ENCODE measurements at regions not wholly inside any gene's neighbourhood (a gene's known extent, or its start where the extent isn't known, plus 50 kb on each side); places are given as distances from the start of the nearest gene placed in this dataset.

DNA sequence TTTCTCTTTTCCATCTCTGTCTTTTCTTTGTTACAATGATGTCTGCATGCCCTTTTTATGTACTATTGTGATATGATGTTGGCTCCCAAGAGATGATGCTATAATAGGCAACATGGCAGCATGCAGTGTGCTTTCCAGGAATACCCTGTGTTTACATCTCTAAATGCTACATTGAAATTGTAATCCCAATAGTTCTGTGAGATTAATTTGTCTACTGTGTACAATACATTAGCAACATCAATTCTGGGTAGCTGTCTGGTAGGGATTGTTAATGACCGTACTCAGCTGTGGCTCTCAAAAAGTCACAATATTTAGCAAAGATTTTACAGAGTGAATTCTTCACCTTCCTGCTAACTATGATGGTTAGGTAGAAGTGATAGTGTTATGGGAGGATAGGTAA lies 225.6 kb upstream of the MMS22L start:
- no peak for TF ChIP-seq EZH2 (IDR thresholded peaks at IDR 0.05; ENCODE audit: insufficient read depth, low read length)
- TF ChIP-seq, protein P1, sequence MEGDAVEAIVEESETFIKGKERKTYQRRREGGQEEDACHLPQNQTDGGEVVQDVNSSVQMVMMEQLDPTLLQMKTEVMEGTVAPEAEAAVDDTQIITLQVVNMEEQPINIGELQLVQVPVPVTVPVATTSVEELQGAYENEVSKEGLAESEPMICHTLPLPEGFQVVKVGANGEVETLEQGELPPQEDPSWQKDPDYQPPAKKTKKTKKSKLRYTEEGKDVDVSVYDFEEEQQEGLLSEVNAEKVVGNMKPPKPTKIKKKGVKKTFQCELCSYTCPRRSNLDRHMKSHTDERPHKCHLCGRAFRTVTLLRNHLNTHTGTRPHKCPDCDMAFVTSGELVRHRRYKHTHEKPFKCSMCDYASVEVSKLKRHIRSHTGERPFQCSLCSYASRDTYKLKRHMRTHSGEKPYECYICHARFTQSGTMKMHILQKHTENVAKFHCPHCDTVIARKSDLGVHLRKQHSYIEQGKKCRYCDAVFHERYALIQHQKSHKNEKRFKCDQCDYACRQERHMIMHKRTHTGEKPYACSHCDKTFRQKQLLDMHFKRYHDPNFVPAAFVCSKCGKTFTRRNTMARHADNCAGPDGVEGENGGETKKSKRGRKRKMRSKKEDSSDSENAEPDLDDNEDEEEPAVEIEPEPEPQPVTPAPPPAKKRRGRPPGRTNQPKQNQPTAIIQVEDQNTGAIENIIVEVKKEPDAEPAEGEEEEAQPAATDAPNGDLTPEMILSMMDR (IDR thresholded peaks at IDR 0.05; ENCODE audit: insufficient read depth, low read depth, low read length), result no peak
